ENCODE measurements at regions not wholly inside any gene's neighbourhood (a gene's known extent, or its start where the extent isn't known, plus 50 kb on each side); places are given as distances from the start of the nearest gene placed in this dataset.

DNA sequence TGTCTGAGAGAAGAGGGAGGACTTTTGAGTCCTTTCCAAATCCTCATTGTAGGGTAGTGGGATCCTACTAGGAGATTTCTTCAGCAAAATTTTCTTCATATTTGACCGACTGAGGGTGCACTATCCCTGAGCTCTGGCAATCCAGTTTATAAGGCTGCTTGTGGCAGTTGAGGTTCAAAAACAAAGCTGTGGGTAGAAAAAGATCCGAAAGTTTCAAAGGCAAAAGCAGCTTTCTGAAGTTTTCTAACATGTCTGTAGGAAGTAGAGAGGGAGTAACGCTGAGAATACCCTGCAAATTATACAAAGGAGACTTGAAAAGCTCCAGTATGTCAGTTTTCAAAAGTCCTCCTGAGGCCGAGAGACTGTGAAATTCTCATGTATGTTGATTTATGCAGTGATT lies 1039.3 kb upstream of the PIK3C3 start:
- BruUV-seq (replicated peaks) = no TSS peak
- POLR2A ChIA-PET = no interaction called here
- TF ChIP-seq, protein P1, sequence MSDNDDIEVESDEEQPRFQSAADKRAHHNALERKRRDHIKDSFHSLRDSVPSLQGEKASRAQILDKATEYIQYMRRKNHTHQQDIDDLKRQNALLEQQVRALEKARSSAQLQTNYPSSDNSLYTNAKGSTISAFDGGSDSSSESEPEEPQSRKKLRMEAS (IDR thresholded peaks at IDR 0.05; ENCODE audit: insufficient read depth, insufficient read length) = no peak
- TF ChIP-seq MYC (IDR thresholded peaks at IDR 0.05; ENCODE audit: low read depth, low read length) = no peak
- TF ChIP-seq, protein P2, sequence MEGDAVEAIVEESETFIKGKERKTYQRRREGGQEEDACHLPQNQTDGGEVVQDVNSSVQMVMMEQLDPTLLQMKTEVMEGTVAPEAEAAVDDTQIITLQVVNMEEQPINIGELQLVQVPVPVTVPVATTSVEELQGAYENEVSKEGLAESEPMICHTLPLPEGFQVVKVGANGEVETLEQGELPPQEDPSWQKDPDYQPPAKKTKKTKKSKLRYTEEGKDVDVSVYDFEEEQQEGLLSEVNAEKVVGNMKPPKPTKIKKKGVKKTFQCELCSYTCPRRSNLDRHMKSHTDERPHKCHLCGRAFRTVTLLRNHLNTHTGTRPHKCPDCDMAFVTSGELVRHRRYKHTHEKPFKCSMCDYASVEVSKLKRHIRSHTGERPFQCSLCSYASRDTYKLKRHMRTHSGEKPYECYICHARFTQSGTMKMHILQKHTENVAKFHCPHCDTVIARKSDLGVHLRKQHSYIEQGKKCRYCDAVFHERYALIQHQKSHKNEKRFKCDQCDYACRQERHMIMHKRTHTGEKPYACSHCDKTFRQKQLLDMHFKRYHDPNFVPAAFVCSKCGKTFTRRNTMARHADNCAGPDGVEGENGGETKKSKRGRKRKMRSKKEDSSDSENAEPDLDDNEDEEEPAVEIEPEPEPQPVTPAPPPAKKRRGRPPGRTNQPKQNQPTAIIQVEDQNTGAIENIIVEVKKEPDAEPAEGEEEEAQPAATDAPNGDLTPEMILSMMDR (IDR thresholded peaks at IDR 0.05; ENCODE audit: extremely low read depth in 1 of 2, insufficient read depth in 1 of 2, low read depth in 1 of 2, low read length in 2 of 2) = no peak
- no peak for TF ChIP-seq GATA2 (IDR thresholded peaks at IDR 0.05; ENCODE audit: insufficient read depth, insufficient read length, low read depth, low read length)
- TF ChIP-seq JUN (IDR thresholded peaks at IDR 0.05; ENCODE audit: borderline replicate concordance, insufficient read depth, insufficient read length, low read depth) = no peak
- no peak for TF ChIP-seq POLR2AphosphoS5 (IDR thresholded peaks at IDR 0.05; ENCODE audit: insufficient read depth, low read depth, low read length)
- no peak for TF ChIP-seq POLR2A (IDR thresholded peaks at IDR 0.05; ENCODE audit: low read depth, low read length)
- no peak for TF ChIP-seq FOS (IDR thresholded peaks at IDR 0.05; ENCODE audit: borderline replicate concordance, insufficient read depth, low read length)
- no peak for TF ChIP-seq EZH2 (IDR thresholded peaks at IDR 0.05; ENCODE audit: borderline replicate concordance, low read depth, low read length, severe bottlenecking)
- H3K36me3 ChIP-seq (ENCODE audit: control insufficient read depth in 2 of 2, extremely low read depth in 1 of 2, insufficient read depth in 2 of 2, low read length in 2 of 2) = no peaks in the 10 kb centered on the region
- dilution Hi-C loops (cut with MboI; ENCODE audit: extremely low pct_ligation_motif_present, low sequenced_read_pairs) = no loop called here
- H4K20me1 ChIP-seq (replicated peaks; ENCODE audit: control insufficient read depth, extremely low read depth, insufficient read depth, low read length) = no peaks in the 10 kb centered on the region
- no peak overlapping the region for H3K4me3 ChIP-seq (replicated peaks in 1 of 3; ENCODE audit: insufficient read depth in 1 of 3, low read depth in 1 of 3, low read length in 3 of 3)
- CTCF ChIA-PET = interaction anchor here (0.8 kb wide), 1 partner anchor 19 kb away, joined by 3 read pairs; no protein-coding TSS in a partner anchor
- no peak overlapping the region for H2AFZ ChIP-seq (ENCODE audit: low read depth, low read length)
- H3K4me1 ChIP-seq (ENCODE audit: control insufficient read depth, extremely low read depth, insufficient read depth, low read length) = no peaks in the 10 kb centered on the region
- intact Hi-C loops (cut with micrococcal nuclease) = no loop called here
- no peak overlapping the region for H3K27ac ChIP-seq (ENCODE audit: insufficient read depth, low read depth, low read length)
- H3K9ac ChIP-seq (replicated peaks; ENCODE audit: extremely low read depth, insufficient read depth, low read length) = no peak overlapping the region
- H3K9me3 ChIP-seq (replicated peaks; ENCODE audit: control insufficient read depth, insufficient read depth, low read length) = no peaks in the 10 kb centered on the region
- no peak for FAIRE-seq
- no peak for DNase-seq (ENCODE audit: low read depth, low spot score)
- no peaks in the 10 kb centered on the region for H3K9me1 ChIP-seq (replicated peaks; ENCODE audit: control insufficient read depth, extremely low read depth, insufficient read depth, low read length)
- H3K79me2 ChIP-seq (ENCODE audit: control insufficient read depth, insufficient read depth, low read length) = no peaks in the 10 kb centered on the region
- H3K27me3 ChIP-seq (ENCODE audit: control insufficient read depth in 2 of 2, insufficient read depth in 2 of 2, low read length in 2 of 2) = no peaks in the 10 kb centered on the region
- H3K4me2 ChIP-seq (ENCODE audit: insufficient read depth, low read length) = no peak overlapping the region

Data from endothelial cell of umbilical vein (primary cell).